GM12865 (cell line): ENCODE measurements at regions not wholly inside any gene's neighbourhood (a gene's known extent, or its start where the extent isn't known, plus 50 kb on each side); places are given as distances from the start of the nearest gene placed in this dataset.

ENCODE experiments used
- DNase-seq: peaks from one replicate; pipeline ENCODE4 v3.0.0; 2010; ENCODE audit warnings: low read depth
- H3K4me3 ChIP-seq: 2 replicates; pipeline ENCODE4 v1.5.1; 2011; ENCODE audit warnings: mild to moderate bottlenecking, low read depth, low read length, control low read depth
- CTCF ChIP-seq: IDR thresholded peaks from 2 replicates; pipeline ENCODE4 v1.5.1; 2011; ENCODE audit warnings: low read length, control low read depth, low read depth, inconsistent platforms; ENCODE audit not compliant: insufficient read depth; ENCODE audit errors: missing control alignments

GRCh38 chr18:67380867-67381266, 135.7 kb downstream of the DSEL start:
- H3K4me3 ChIP-seq = no peak overlapping the region
- no peak for DNase-seq
- no peak for TF ChIP-seq CTCF

DNA sequence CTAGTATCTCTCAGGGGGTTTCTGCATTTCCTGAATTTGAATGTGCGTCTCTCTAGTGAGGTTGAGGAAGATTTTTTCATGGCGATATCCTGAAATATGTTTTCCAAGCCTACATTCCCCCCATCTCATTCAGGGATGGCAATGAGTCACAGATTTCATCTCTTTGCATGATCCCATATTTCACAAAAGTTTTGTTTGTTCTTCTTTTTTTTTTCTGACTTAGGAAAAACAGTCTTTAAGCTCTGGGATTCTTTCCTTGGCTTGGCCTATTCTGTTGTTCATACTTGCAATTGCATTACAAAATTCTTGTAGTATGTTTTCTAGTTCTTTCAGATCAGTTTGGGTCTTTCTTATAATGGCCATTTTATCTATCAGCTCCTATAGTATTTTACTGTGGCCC, 136.5 kb downstream of the DSEL start:
- no peak overlapping the region for H3K4me3 ChIP-seq
- TF ChIP-seq CTCF = no peak
- DNase-seq = no peak

- DNase-seq = no peak
- TF ChIP-seq CTCF = no peak
- no peak overlapping the region for H3K4me3 ChIP-seq
Observed at GRCh38 chr18:67376372-67376771, 140.1 kb downstream of the DSEL start.

GRCh38 chr18:67373636-67374035, 142.9 kb downstream of the DSEL start:
- no peak overlapping the region for H3K4me3 ChIP-seq
- no peak for TF ChIP-seq CTCF
- DNase-seq = no peak

- no peak overlapping the region for H3K4me3 ChIP-seq
- TF ChIP-seq CTCF = no peak
- DNase-seq = no peak
Observed at GRCh38 chr18:67367540-67367939, 149.0 kb downstream of the DSEL start.

- H3K4me3 ChIP-seq = no peak overlapping the region
- DNase-seq = no peak
- TF ChIP-seq CTCF = no peak
Observed at GRCh38 chr18:67363694-67364093, 152.8 kb downstream of the DSEL start.

- no peak for DNase-seq
- no peak for TF ChIP-seq CTCF
- H3K4me3 ChIP-seq = no peak overlapping the region
Observed at GRCh38 chr18:67362906-67363305, 153.6 kb downstream of the DSEL start.
